ENCODE measurements at regions not wholly inside any gene's neighbourhood (a gene's known extent, or its start where the extent isn't known, plus 50 kb on each side); places are given as distances from the start of the nearest gene placed in this dataset.

GRCh38 chr3:86178095-86178494 lies 812.9 kb downstream of the VGLL3 start:
- TF ChIP-seq CTCF (IDR thresholded peaks at IDR 0.05) (no peak), POLR2A (IDR thresholded peaks at IDR 0.05) (no peak)

All from thyroid gland (tissue), 4 donors.